ENCODE measurements at regions not wholly inside any gene's neighbourhood (a gene's known extent, or its start where the extent isn't known, plus 50 kb on each side); places are given as distances from the start of the nearest gene placed in this dataset.

- no peak for TF ChIP-seq EP300 (conservative IDR thresholded peaks at IDR 0.05; ENCODE audit: poor library complexity, severe bottlenecking)
- TF ChIP-seq EZH2 (IDR thresholded peaks at IDR 0.05; ENCODE audit: borderline replicate concordance, insufficient read depth, low read length, poor library complexity, severe bottlenecking): no peak
- no peak for TF ChIP-seq CTCF (IDR thresholded peaks at IDR 0.05; ENCODE audit: poor library complexity, severe bottlenecking)
- no peak for TF ChIP-seq POLR2AphosphoS5 (IDR thresholded peaks at IDR 0.05)
- TF ChIP-seq SMC3 (conservative IDR thresholded peaks at IDR 0.05; ENCODE audit: poor library complexity): no peak
- TF ChIP-seq TAF1 (IDR thresholded peaks at IDR 0.05; ENCODE audit: low read depth): no peak
- TF ChIP-seq RAD21 (conservative IDR thresholded peaks at IDR 0.05): no peak
- no peak for TF ChIP-seq REST (IDR thresholded peaks at IDR 0.05; ENCODE audit: borderline replicate concordance)
- TF ChIP-seq MXI1 (conservative IDR thresholded peaks at IDR 0.05; ENCODE audit: poor library complexity, severe bottlenecking): no peak
- no peak overlapping the region for H2AFZ ChIP-seq (ENCODE audit: low read depth, low read length)
- no peaks in the 10 kb centered on the region for H3K79me2 ChIP-seq (replicated peaks; ENCODE audit: insufficient read depth, low read length)
- H3K9me2 ChIP-seq (ENCODE audit: insufficient read depth, low read length): no peaks in the 10 kb centered on the region
- H3K4me2 ChIP-seq (ENCODE audit: low read length): no peak overlapping the region
- H3K9me3 ChIP-seq (ENCODE audit: low read length): no peaks in the 10 kb centered on the region
- no peaks in the 10 kb centered on the region for H3K27me3 ChIP-seq (ENCODE audit: insufficient read depth, low read depth, low read length)
- H3K4me3 ChIP-seq (ENCODE audit: low read length): no peak overlapping the region
- H3K36me3 ChIP-seq (ENCODE audit: insufficient read depth, low read length): no peaks in the 10 kb centered on the region
- H4K20me1 ChIP-seq (ENCODE audit: insufficient read depth): no peaks in the 10 kb centered on the region
- no peak overlapping the region for H3K27ac ChIP-seq (ENCODE audit: low read length)
- no peaks in the 10 kb centered on the region for H3F3A ChIP-seq (ENCODE audit: insufficient read depth, low read length, poor library complexity, severe bottlenecking)
- no peak overlapping the region for H3K9ac ChIP-seq (ENCODE audit: low read length)
These were observed 874.9 kb upstream of the FLRT2 start for GRCh38 chr14:84655014-84655413.

GRCh38 chr14:84657911-84658310 is 872.0 kb upstream of the FLRT2 start:
- H3K36me3 ChIP-seq (ENCODE audit: insufficient read depth, low read length): no peaks in the 10 kb centered on the region
- H3K4me3 ChIP-seq (ENCODE audit: low read length): no peak overlapping the region
- no peaks in the 10 kb centered on the region for H3F3A ChIP-seq (ENCODE audit: insufficient read depth, low read length, poor library complexity, severe bottlenecking)
- H4K20me1 ChIP-seq (ENCODE audit: insufficient read depth): no peaks in the 10 kb centered on the region
- H3K27me3 ChIP-seq (ENCODE audit: insufficient read depth, low read depth, low read length): no peaks in the 10 kb centered on the region
- no peaks in the 10 kb centered on the region for H3K79me2 ChIP-seq (replicated peaks; ENCODE audit: insufficient read depth, low read length)
- H3K9me2 ChIP-seq (ENCODE audit: insufficient read depth, low read length): no peaks in the 10 kb centered on the region
- H3K9ac ChIP-seq (ENCODE audit: low read length): no peak overlapping the region
- no peak overlapping the region for H3K4me2 ChIP-seq (ENCODE audit: low read length)
- no peaks in the 10 kb centered on the region for H3K9me3 ChIP-seq (ENCODE audit: low read length)
- TF ChIP-seq EZH2 (IDR thresholded peaks at IDR 0.05; ENCODE audit: borderline replicate concordance, insufficient read depth, low read length, poor library complexity, severe bottlenecking): no peak
- no peak for TF ChIP-seq REST (IDR thresholded peaks at IDR 0.05; ENCODE audit: borderline replicate concordance)
- no peak for TF ChIP-seq EP300 (conservative IDR thresholded peaks at IDR 0.05; ENCODE audit: poor library complexity, severe bottlenecking)
- no peak for TF ChIP-seq SMC3 (conservative IDR thresholded peaks at IDR 0.05; ENCODE audit: poor library complexity)
- TF ChIP-seq MXI1 (conservative IDR thresholded peaks at IDR 0.05; ENCODE audit: poor library complexity, severe bottlenecking): no peak
- TF ChIP-seq RAD21 (conservative IDR thresholded peaks at IDR 0.05): no peak
- TF ChIP-seq POLR2AphosphoS5 (IDR thresholded peaks at IDR 0.05): no peak
- no peak for TF ChIP-seq CTCF (IDR thresholded peaks at IDR 0.05; ENCODE audit: poor library complexity, severe bottlenecking)
- no peak for TF ChIP-seq TAF1 (IDR thresholded peaks at IDR 0.05; ENCODE audit: low read depth)
- H2AFZ ChIP-seq (ENCODE audit: low read depth, low read length): no peak overlapping the region
- H3K27ac ChIP-seq (ENCODE audit: low read length): no peak overlapping the region
